ENCODE measurements at regions not wholly inside any gene's neighbourhood (a gene's known extent, or its start where the extent isn't known, plus 50 kb on each side); places are given as distances from the start of the nearest gene placed in this dataset.

GRCh38 chr3:150247441-150247840 lies 160.7 kb upstream of the TSC22D2 start:
- TF ChIP-seq, protein P1, sequence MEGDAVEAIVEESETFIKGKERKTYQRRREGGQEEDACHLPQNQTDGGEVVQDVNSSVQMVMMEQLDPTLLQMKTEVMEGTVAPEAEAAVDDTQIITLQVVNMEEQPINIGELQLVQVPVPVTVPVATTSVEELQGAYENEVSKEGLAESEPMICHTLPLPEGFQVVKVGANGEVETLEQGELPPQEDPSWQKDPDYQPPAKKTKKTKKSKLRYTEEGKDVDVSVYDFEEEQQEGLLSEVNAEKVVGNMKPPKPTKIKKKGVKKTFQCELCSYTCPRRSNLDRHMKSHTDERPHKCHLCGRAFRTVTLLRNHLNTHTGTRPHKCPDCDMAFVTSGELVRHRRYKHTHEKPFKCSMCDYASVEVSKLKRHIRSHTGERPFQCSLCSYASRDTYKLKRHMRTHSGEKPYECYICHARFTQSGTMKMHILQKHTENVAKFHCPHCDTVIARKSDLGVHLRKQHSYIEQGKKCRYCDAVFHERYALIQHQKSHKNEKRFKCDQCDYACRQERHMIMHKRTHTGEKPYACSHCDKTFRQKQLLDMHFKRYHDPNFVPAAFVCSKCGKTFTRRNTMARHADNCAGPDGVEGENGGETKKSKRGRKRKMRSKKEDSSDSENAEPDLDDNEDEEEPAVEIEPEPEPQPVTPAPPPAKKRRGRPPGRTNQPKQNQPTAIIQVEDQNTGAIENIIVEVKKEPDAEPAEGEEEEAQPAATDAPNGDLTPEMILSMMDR (IDR thresholded peaks at IDR 0.05) = no peak
- TF ChIP-seq POLR2A (IDR thresholded peaks at IDR 0.05) = no peak
